ENCODE measurements at regions not wholly inside any gene's neighbourhood (a gene's known extent, or its start where the extent isn't known, plus 50 kb on each side); places are given as distances from the start of the nearest gene placed in this dataset.

DNA sequence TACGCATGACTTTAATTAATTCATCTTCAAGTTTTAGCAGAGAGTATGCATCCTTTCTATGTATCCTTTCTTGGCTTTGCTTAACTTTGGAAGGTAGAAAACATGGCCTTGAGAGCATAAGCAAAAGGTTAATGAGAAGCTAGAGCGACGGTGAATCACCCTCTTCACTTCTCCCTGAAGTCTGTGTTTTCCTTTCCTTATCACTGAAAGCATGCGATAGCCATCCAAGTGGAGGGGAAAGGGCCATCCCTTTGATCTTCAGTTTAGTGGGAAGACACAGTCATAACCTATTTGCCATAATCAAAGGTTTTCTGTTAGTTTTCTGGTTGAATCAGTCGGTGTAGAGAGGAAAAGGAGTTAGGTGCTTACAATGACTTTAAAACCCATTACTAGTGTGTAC, 354.0 kb upstream of the ROBO2 start:
- H3K79me2 ChIP-seq (ENCODE audit: insufficient read depth, low read length): no peaks in the 10 kb centered on the region
- H3K36me3 ChIP-seq (ENCODE audit: insufficient read depth, low read length): no peaks in the 10 kb centered on the region
- H3K4me2 ChIP-seq (ENCODE audit: insufficient read depth, low read length): no peak overlapping the region
- H3K4me3 ChIP-seq (ENCODE audit: low read depth in 1 of 2, low read length in 2 of 2): no peak overlapping the region
- H2AFZ ChIP-seq (ENCODE audit: low read depth, low read length): no peak overlapping the region
- no peak for ATAC-seq (ENCODE audit: insufficient read depth, low read depth)
- no peaks in the 10 kb centered on the region for H3K4me1 ChIP-seq (ENCODE audit: insufficient read depth, low read length)
- no peak for DNase-seq
- no peaks in the 10 kb centered on the region for H3K9me3 ChIP-seq (ENCODE audit: insufficient read depth, low read length, severe bottlenecking)
- no peaks in the 10 kb centered on the region for H3K27me3 ChIP-seq (ENCODE audit: insufficient read depth, low read length, poor library complexity)
- no peak for TF ChIP-seq EZH2 (IDR thresholded peaks at IDR 0.05; ENCODE audit: borderline replicate concordance, low read depth, low read length, severe bottlenecking)
- TF ChIP-seq, protein P1, sequence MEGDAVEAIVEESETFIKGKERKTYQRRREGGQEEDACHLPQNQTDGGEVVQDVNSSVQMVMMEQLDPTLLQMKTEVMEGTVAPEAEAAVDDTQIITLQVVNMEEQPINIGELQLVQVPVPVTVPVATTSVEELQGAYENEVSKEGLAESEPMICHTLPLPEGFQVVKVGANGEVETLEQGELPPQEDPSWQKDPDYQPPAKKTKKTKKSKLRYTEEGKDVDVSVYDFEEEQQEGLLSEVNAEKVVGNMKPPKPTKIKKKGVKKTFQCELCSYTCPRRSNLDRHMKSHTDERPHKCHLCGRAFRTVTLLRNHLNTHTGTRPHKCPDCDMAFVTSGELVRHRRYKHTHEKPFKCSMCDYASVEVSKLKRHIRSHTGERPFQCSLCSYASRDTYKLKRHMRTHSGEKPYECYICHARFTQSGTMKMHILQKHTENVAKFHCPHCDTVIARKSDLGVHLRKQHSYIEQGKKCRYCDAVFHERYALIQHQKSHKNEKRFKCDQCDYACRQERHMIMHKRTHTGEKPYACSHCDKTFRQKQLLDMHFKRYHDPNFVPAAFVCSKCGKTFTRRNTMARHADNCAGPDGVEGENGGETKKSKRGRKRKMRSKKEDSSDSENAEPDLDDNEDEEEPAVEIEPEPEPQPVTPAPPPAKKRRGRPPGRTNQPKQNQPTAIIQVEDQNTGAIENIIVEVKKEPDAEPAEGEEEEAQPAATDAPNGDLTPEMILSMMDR (IDR thresholded peaks at IDR 0.05; ENCODE audit: borderline replicate concordance, extremely low read depth, low read length, poor library complexity, severe bottlenecking): no peak
- H4K20me1 ChIP-seq (ENCODE audit: insufficient read depth, low read length): no peaks in the 10 kb centered on the region
- H3K27ac ChIP-seq (ENCODE audit: low read length): no peak overlapping the region
- no peak overlapping the region for H3K9ac ChIP-seq (ENCODE audit: low read depth, low read length)

DNA sequence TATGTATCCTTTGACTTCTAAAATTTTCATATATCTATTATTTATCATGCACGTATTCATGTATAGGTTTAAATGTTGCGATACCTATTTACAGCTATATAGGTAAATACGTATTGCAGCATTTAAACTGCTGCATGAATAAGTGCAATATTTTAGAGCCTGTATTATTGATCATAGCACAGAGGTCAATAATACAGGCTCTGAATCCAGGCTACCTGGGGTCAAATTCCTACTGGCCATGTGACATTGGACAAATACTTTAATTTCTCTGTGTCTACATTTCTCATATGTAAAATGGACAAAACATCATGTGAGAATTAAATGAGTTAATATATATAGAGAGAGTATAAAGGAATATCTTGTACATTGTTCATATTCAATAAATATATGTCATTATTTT, 352.9 kb upstream of the ROBO2 start:
- H3K4me1 ChIP-seq (ENCODE audit: insufficient read depth, low read length): no peaks in the 10 kb centered on the region
- no peak for ATAC-seq (ENCODE audit: insufficient read depth, low read depth)
- H3K9me3 ChIP-seq (ENCODE audit: insufficient read depth, low read length, severe bottlenecking): no peaks in the 10 kb centered on the region
- H3K79me2 ChIP-seq (ENCODE audit: insufficient read depth, low read length): no peaks in the 10 kb centered on the region
- H2AFZ ChIP-seq (ENCODE audit: low read depth, low read length): no peak overlapping the region
- H3K4me3 ChIP-seq (ENCODE audit: low read depth in 1 of 2, low read length in 2 of 2): no peak overlapping the region
- no peak overlapping the region for H3K9ac ChIP-seq (ENCODE audit: low read depth, low read length)
- H3K4me2 ChIP-seq (ENCODE audit: insufficient read depth, low read length): no peak overlapping the region
- no peak overlapping the region for H3K27ac ChIP-seq (ENCODE audit: low read length)
- H3K27me3 ChIP-seq (ENCODE audit: insufficient read depth, low read length, poor library complexity): no peaks in the 10 kb centered on the region
- no peaks in the 10 kb centered on the region for H3K36me3 ChIP-seq (ENCODE audit: insufficient read depth, low read length)
- no peaks in the 10 kb centered on the region for H4K20me1 ChIP-seq (ENCODE audit: insufficient read depth, low read length)
- TF ChIP-seq, protein P1 (IDR thresholded peaks at IDR 0.05; ENCODE audit: borderline replicate concordance, extremely low read depth, low read length, poor library complexity, severe bottlenecking): no peak
- no peak for TF ChIP-seq EZH2 (IDR thresholded peaks at IDR 0.05; ENCODE audit: borderline replicate concordance, low read depth, low read length, severe bottlenecking)
- DNase-seq: no peak

DNA sequence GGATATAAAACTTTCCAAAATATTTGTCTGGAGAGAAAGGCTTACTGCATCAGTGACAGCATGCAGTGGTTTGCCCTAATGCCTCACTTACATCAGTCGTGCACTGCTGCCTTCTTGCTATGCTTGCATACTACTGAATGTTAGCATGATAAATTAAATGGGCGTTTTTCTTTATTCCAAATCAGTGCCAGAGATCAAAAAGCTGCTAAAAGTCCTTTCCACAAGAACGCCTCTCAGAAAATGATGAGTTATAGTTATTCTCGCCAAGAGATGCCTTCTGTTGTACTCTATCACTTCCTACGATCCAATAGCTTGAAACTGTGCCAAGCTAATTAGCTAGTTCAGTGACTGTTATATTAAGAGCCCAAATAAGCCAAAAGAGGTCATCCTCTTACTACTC, 345.8 kb upstream of the ROBO2 start:
- Histone ChIP-seq H3K4me2 (ENCODE audit: insufficient read depth, low read length) (no peak overlapping the region), H3K27me3 (ENCODE audit: insufficient read depth, low read length, poor library complexity) (no peaks in the 10 kb centered on the region), H3K36me3 (ENCODE audit: insufficient read depth, low read length) (no peaks in the 10 kb centered on the region), H3K4me1 (ENCODE audit: insufficient read depth, low read length) (no peaks in the 10 kb centered on the region), H4K20me1 (ENCODE audit: insufficient read depth, low read length) (no peaks in the 10 kb centered on the region), H3K4me3 (ENCODE audit: low read depth in 1 of 2, low read length in 2 of 2) (no peak overlapping the region), H3K9me3 (ENCODE audit: insufficient read depth, low read length, severe bottlenecking) (no peaks in the 10 kb centered on the region), H3K79me2 (ENCODE audit: insufficient read depth, low read length) (no peaks in the 10 kb centered on the region), H3K9ac (ENCODE audit: low read depth, low read length) (no peak overlapping the region), H2AFZ (ENCODE audit: low read depth, low read length) (no peak overlapping the region), H3K27ac (ENCODE audit: low read length) (no peak overlapping the region)
- ATAC-seq (ENCODE audit: insufficient read depth, low read depth) (no peak), DNase-seq (no peak)
- TF ChIP-seq EZH2 (IDR thresholded peaks at IDR 0.05; ENCODE audit: borderline replicate concordance, low read depth, low read length, severe bottlenecking): no peak
- TF ChIP-seq, protein P1 (IDR thresholded peaks at IDR 0.05; ENCODE audit: borderline replicate concordance, extremely low read depth, low read length, poor library complexity, severe bottlenecking): no peak

DNA sequence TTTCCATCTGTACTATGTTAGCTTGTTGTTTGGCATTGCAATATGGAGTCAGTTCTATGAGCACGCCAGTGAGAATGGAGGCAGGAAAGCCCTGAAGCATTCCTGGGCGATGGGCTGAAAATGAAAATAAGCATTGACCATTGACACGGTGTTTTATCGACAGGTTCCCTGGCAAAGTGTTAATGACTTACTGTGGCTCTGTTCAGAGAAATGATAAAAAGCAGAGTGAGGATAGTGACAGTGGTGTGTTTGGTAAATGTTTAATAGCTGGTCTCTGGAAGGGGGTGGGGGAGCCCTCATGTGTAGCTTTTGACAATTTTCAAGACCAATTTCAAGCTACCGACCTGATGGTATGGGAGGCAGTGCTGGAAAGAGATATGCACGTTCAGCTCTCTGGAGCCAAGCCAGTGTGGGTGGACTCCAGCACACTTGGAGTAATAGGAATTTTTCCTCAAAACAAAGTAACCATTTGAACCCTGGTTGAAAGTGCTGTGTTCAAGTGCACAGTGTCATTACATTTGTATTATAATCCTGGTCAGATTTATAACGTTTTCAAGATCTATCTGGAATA, 341.7 kb upstream of the ROBO2 start:
- H3K27me3 ChIP-seq (ENCODE audit: insufficient read depth, low read length, poor library complexity): no peaks in the 10 kb centered on the region
- no peak overlapping the region for H3K4me2 ChIP-seq (ENCODE audit: insufficient read depth, low read length)
- no peak for DNase-seq
- no peak overlapping the region for H3K27ac ChIP-seq (ENCODE audit: low read length)
- no peaks in the 10 kb centered on the region for H3K4me1 ChIP-seq (ENCODE audit: insufficient read depth, low read length)
- ATAC-seq (ENCODE audit: insufficient read depth, low read depth): no peak
- no peaks in the 10 kb centered on the region for H3K79me2 ChIP-seq (ENCODE audit: insufficient read depth, low read length)
- no peaks in the 10 kb centered on the region for H4K20me1 ChIP-seq (ENCODE audit: insufficient read depth, low read length)
- H3K36me3 ChIP-seq (ENCODE audit: insufficient read depth, low read length): no peaks in the 10 kb centered on the region
- TF ChIP-seq EZH2 (IDR thresholded peaks at IDR 0.05; ENCODE audit: borderline replicate concordance, low read depth, low read length, severe bottlenecking): no peak
- no peak overlapping the region for H3K9ac ChIP-seq (ENCODE audit: low read depth, low read length)
- no peak overlapping the region for H3K4me3 ChIP-seq (ENCODE audit: low read depth in 1 of 2, low read length in 2 of 2)
- H2AFZ ChIP-seq (ENCODE audit: low read depth, low read length): no peak overlapping the region
- no peaks in the 10 kb centered on the region for H3K9me3 ChIP-seq (ENCODE audit: insufficient read depth, low read length, severe bottlenecking)

Data from DND-41 (cell line).